GM23338 (cell line): ENCODE measurements at regions not wholly inside any gene's neighbourhood (a gene's known extent, or its start where the extent isn't known, plus 50 kb on each side); places are given as distances from the start of the nearest gene placed in this dataset.

Source experiments
- ATAC-seq: fragments of 200-7000 bp; cut with Tn5 transposase; 3 replicates; pipeline ENCODE4 v1.9.1; 2020
- DNase-seq: peaks from one replicate; pipeline ENCODE4 v3.0.0-alpha.2; 2015; ENCODE audit warnings: low spot score
- H2AFZ ChIP-seq: fragments of 200-600 bp; sonication (generic); 2 replicates; pipeline ENCODE4 v1.8.0; 2016; ENCODE audit warnings: antibody characterized with exemption, mild to moderate bottlenecking, moderate library complexity
- H3F3A ChIP-seq: fragments of 200-600 bp; sonication (generic); replicated peaks from 2 replicates; pipeline ENCODE4 v1.8.0; 2017; ENCODE audit warnings: antibody characterized with exemption, mixed run types, low read depth
- H3K27ac ChIP-seq: fragments of 200-600 bp; sonication (generic); 2 replicates; pipeline ENCODE4 v1.6.1; 2016; ENCODE audit warnings: low read depth
- H3K27me3 ChIP-seq: fragments of 200-600 bp; sonication (generic); 2 replicates; pipeline ENCODE4 v1.8.0; 2016; ENCODE audit warnings: mild to moderate bottlenecking, mixed run types, moderate library complexity; ENCODE audit not compliant: insufficient read depth
- H3K36me3 ChIP-seq: fragments of 200-600 bp; sonication (generic); 2 replicates; pipeline ENCODE4 v1.8.0; 2016; ENCODE audit warnings: mild to moderate bottlenecking; ENCODE audit not compliant: insufficient read depth
- H3K4me1 ChIP-seq: fragments of 200-600 bp; sonication (generic); 2 replicates; pipeline ENCODE4 v1.8.0; 2016; ENCODE audit warnings: mild to moderate bottlenecking, moderate library complexity; ENCODE audit not compliant: insufficient read depth
- H3K4me2 ChIP-seq: fragments of 200-600 bp; sonication (generic); 2 replicates; pipeline ENCODE4 v1.7.1; 2017; ENCODE audit warnings: mixed run types
- H3K4me3 ChIP-seq: fragments of 200-600 bp; sonication (generic); 2 replicates; pipeline ENCODE4 v1.6.1; 2016; ENCODE audit warnings: mixed run types
- H3K79me2 ChIP-seq: fragments of 200-600 bp; sonication (generic); replicated peaks from 2 replicates; pipeline ENCODE4 v1.8.0; 2017; ENCODE audit warnings: mild to moderate bottlenecking; ENCODE audit not compliant: insufficient read depth
- H3K9me2 ChIP-seq: fragments of 200-600 bp; sonication (generic); 2 replicates; pipeline ENCODE4 v1.8.0; 2017; ENCODE audit not compliant: insufficient read depth
- H4K20me1 ChIP-seq: fragments of 200-600 bp; sonication (generic); replicated peaks from 2 replicates; pipeline ENCODE4 v1.8.0; 2017; ENCODE audit warnings: mild to moderate bottlenecking; ENCODE audit not compliant: insufficient read depth
- H3K27ac Mint-ChIP-seq: 2 replicates; pipeline ENCODE4 v1.8.0; 2020; ENCODE audit warnings: inconsistent platforms, mild to moderate bottlenecking, moderate library complexity, mixed read lengths
- H3K27me3 Mint-ChIP-seq: 3 replicates; pipeline ENCODE4 v1.8.0; 2022; ENCODE audit warnings: low read depth, mild to moderate bottlenecking, moderate library complexity, mixed read lengths, inconsistent platforms; ENCODE audit not compliant: insufficient read depth, poor library complexity
- H3K36me3 Mint-ChIP-seq: 3 replicates; pipeline ENCODE4 v1.8.0; 2021; ENCODE audit warnings: low read depth, mild to moderate bottlenecking, inconsistent platforms, moderate library complexity, mixed read lengths
- H3K4me1 Mint-ChIP-seq: 3 replicates; pipeline ENCODE4 v1.8.0; 2020; ENCODE audit warnings: mild to moderate bottlenecking, inconsistent platforms, mixed read lengths
- H3K4me3 Mint-ChIP-seq: 3 replicates; pipeline ENCODE4 v1.8.0; 2021; ENCODE audit warnings: moderate library complexity, mild to moderate bottlenecking, inconsistent platforms, mixed read lengths
- H3K9me3 Mint-ChIP-seq: 3 replicates; pipeline ENCODE4 v1.8.0; 2020; ENCODE audit warnings: moderate library complexity, mild to moderate bottlenecking, inconsistent platforms, mixed read lengths
- CREB1 ChIP-seq: fragments of 250-450 bp; sonication (Bioruptor Pico); IDR thresholded peaks from 2 replicates; pipeline ENCODE4 v1.5.0; 2020; ENCODE audit warnings: low read depth, mild to moderate bottlenecking, moderate library complexity
- CTCF ChIP-seq, 2 experiments: fragments of 200-600 bp in 1 of 2; sonication (generic) in 1 of 2; conservative IDR thresholded peaks; 2 replicates each; pipeline versions ENCODE4 v1.5.1 to v1.6.1; 2016 to 2017; ENCODE audit warnings: antibody characterized with exemption in 2 of 2, low read depth in 2 of 2, mild to moderate bottlenecking in 2 of 2, moderate library complexity in 1 of 2
- ETS1 ChIP-seq: IDR thresholded peaks from 2 replicates; pipeline ENCODE4 v1.6.1; 2016; ENCODE audit warnings: antibody characterized with exemption
- EZH2 ChIP-seq: fragments of 200-600 bp; sonication (generic); IDR thresholded peaks from one replicate; pipeline ENCODE4 v1.8.0; 2017; ENCODE audit warnings: antibody characterized with exemption, mild to moderate bottlenecking, low read depth; ENCODE audit not compliant: unreplicated experiment
- EZH2phosphoT487 ChIP-seq: fragments of 200-600 bp; sonication (generic); IDR thresholded peaks from one replicate; pipeline ENCODE4 v1.8.1; 2018; ENCODE audit warnings: antibody characterized with exemption; ENCODE audit not compliant: unreplicated experiment
- NANOG ChIP-seq: IDR thresholded peaks from 2 replicates; pipeline ENCODE4 v1.6.1; 2016; ENCODE audit warnings: antibody characterized with exemption, borderline replicate concordance
- POLR2AphosphoS5 ChIP-seq: IDR thresholded peaks from 2 replicates; pipeline ENCODE4 v1.6.1; 2016; ENCODE audit warnings: antibody characterized with exemption, low read depth
- REST ChIP-seq: IDR thresholded peaks from one replicate; pipeline ENCODE4 v1.6.1; 2018; ENCODE audit warnings: antibody characterized with exemption; ENCODE audit not compliant: unreplicated experiment
- STAT1 ChIP-seq: IDR thresholded peaks from one replicate; pipeline ENCODE4 v1.6.1; 2016; ENCODE audit warnings: antibody characterized with exemption; ENCODE audit not compliant: unreplicated experiment
- ZNF114 ChIP-seq: fragments of 250-450 bp; sonication (Bioruptor Pico); IDR thresholded peaks from 2 replicates; pipeline ENCODE4 v1.5.0; 2020; ENCODE audit warnings: mild to moderate bottlenecking, moderate library complexity
- ZNF331 ChIP-seq: fragments of 250-450 bp; sonication (Bioruptor Pico); IDR thresholded peaks from 2 replicates; pipeline ENCODE4 v1.5.0; 2020; ENCODE audit warnings: low read depth, mild to moderate bottlenecking, moderate library complexity
- TF ChIP-seq, protein P1 (sequence below): fragments of 250-450 bp; sonication (Bioruptor Pico); IDR thresholded peaks from 2 replicates; pipeline ENCODE4 v1.5.0; 2020; ENCODE audit warnings: mild to moderate bottlenecking, moderate library complexity

- DNase-seq (no peak), ATAC-seq (no peak)
- Mint-ChIP-seq H3K4me1 (peaks cover 11% of the 10 kb centered on the region), H3K36me3 (no peaks in the 10 kb centered on the region; the same call in 2 of the 3 replicates), H3K27me3 (no peaks in the 10 kb centered on the region), H3K4me3 (no peak overlapping the region), H3K9me3 (peaks cover 15% of the 10 kb centered on the region; the same call in 2 of the 3 replicates), H3K27ac (no peak overlapping the region)
- no peaks in the 10 kb centered on the region for H3K79me2 ChIP-seq
- no peaks in the 10 kb centered on the region for H3K27me3 ChIP-seq
- H3K27ac ChIP-seq = no peak overlapping the region
- H3K4me1 ChIP-seq = no peaks in the 10 kb centered on the region
- no peak overlapping the region for H3K4me3 ChIP-seq
- H2AFZ ChIP-seq = no peak overlapping the region
- H3F3A ChIP-seq = no peaks in the 10 kb centered on the region
- H3K4me2 ChIP-seq = no peak overlapping the region
- peaks cover 9% of the 10 kb centered on the region; the same call in 1 of the 2 replicates for H3K9me2 ChIP-seq
- TF ChIP-seq EZH2phosphoT487 = no peak
- TF ChIP-seq STAT1 = no peak
- TF ChIP-seq, protein P1, sequence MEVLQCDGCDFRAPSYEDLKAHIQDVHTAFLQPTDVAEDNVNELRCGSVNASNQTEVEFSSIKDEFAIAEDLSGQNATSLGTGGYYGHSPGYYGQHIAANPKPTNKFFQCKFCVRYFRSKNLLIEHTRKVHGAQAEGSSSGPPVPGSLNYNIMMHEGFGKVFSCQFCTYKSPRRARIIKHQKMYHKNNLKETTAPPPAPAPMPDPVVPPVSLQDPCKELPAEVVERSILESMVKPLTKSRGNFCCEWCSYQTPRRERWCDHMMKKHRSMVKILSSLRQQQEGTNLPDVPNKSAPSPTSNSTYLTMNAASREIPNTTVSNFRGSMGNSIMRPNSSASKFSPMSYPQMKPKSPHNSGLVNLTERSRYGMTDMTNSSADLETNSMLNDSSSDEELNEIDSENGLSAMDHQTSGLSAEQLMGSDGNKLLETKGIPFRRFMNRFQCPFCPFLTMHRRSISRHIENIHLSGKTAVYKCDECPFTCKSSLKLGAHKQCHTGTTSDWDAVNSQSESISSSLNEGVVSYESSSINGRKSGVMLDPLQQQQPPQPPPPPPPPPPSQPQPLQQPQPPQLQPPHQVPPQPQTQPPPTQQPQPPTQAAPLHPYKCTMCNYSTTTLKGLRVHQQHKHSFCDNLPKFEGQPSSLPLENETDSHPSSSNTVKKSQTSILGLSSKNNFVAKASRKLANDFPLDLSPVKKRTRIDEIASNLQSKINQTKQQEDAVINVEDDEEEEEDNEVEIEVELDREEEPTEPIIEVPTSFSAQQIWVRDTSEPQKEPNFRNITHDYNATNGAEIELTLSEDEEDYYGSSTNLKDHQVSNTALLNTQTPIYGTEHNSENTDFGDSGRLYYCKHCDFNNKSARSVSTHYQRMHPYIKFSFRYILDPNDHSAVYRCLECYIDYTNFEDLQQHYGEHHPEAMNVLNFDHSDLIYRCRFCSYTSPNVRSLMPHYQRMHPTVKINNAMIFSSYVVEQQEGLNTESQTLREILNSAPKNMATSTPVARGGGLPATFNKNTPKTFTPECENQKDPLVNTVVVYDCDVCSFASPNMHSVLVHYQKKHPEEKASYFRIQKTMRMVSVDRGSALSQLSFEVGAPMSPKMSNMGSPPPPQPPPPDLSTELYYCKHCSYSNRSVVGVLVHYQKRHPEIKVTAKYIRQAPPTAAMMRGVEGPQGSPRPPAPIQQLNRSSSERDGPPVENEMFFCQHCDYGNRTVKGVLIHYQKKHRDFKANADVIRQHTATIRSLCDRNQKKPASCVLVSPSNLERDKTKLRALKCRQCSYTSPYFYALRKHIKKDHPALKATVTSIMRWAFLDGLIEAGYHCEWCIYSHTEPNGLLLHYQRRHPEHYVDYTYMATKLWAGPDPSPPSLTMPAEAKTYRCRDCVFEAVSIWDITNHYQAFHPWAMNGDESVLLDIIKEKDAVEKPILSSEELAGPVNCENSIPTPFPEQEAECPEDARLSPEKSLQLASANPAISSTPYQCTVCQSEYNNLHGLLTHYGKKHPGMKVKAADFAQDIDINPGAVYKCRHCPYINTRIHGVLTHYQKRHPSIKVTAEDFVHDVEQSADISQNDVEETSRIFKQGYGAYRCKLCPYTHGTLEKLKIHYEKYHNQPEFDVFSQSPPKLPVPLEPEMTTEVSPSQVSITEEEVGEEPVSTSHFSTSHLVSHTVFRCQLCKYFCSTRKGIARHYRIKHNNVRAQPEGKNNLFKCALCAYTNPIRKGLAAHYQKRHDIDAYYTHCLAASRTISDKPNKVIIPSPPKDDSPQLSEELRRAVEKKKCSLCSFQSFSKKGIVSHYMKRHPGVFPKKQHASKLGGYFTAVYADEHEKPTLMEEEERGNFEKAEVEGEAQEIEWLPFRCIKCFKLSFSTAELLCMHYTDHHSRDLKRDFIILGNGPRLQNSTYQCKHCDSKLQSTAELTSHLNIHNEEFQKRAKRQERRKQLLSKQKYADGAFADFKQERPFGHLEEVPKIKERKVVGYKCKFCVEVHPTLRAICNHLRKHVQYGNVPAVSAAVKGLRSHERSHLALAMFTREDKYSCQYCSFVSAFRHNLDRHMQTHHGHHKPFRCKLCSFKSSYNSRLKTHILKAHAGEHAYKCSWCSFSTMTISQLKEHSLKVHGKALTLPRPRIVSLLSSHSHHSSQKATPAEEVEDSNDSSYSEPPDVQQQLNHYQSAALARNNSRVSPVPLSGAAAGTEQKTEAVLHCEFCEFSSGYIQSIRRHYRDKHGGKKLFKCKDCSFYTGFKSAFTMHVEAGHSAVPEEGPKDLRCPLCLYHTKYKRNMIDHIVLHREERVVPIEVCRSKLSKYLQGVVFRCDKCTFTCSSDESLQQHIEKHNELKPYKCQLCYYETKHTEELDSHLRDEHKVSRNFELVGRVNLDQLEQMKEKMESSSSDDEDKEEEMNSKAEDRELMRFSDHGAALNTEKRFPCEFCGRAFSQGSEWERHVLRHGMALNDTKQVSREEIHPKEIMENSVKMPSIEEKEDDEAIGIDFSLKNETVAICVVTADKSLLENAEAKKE (CRISPR knock-in tag) = no peak
- TF ChIP-seq ZNF331 (CRISPR knock-in tag) = no peak
- TF ChIP-seq REST = no peak
- no peak for TF ChIP-seq EZH2
- no peak for TF ChIP-seq ETS1
- TF ChIP-seq CREB1 = no peak
- TF ChIP-seq ZNF114 (CRISPR knock-in tag) = no peak
- no peak for TF ChIP-seq NANOG
- TF ChIP-seq POLR2AphosphoS5 = no peak
- TF ChIP-seq CTCF (conservative IDR thresholded peaks at IDR 0.05; ENCODE audit: low read depth in 2 of 2) = no peak
- no peaks in the 10 kb centered on the region for H4K20me1 ChIP-seq
- H3K36me3 ChIP-seq = peaks cover 5% of the 10 kb centered on the region; the same call in 1 of the 2 replicates
Observed at GRCh38 chr10:29788113-29788512, 153.3 kb upstream of the SVIL start.
